SU-DHL-6 (cell line): ENCODE measurements at regions not wholly inside any gene's neighbourhood (a gene's known extent, or its start where the extent isn't known, plus 50 kb on each side); places are given as distances from the start of the nearest gene placed in this dataset.

Experiments
- EZH2phosphoT487 ChIP-seq: fragments of 200-600 bp; sonication (generic), shearing (Covaris generic); conservative IDR thresholded peaks from 2 replicates; pipeline ENCODE4 v1.6.1; 2018; ENCODE audit warnings: mild to moderate bottlenecking, antibody characterized with exemption, low read length, moderate library complexity, mixed read lengths
- TF ChIP-seq, protein P1 (sequence below): fragments of 200-600 bp; sonication (generic); IDR thresholded peaks from one replicate; pipeline ENCODE4 v1.5.1; 2017; ENCODE audit warnings: antibody characterized with exemption, mild to moderate bottlenecking, low read length, moderate library complexity; ENCODE audit not compliant: insufficient read depth, poor library complexity, severe bottlenecking

DNA sequence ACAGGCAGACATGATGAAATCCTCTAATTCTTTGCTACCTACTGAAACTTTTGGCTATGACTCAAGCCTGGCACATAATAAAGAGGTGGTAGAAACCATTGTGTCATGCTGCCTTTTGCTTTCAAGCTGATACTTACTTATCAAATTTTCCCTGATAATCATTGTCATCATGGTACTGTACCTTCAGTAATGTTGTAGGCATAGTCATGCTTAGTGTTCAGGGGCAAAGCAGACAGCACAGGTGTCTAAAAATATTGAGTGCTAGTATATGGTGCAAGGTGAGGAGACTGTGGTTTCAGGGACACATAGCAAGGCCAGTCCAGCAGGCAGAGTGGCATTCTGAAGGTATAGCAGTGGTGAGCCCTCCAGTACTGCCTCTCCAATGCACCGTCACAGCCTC, 226.9 kb upstream of the DEPDC1 start:
- TF ChIP-seq, protein P1, sequence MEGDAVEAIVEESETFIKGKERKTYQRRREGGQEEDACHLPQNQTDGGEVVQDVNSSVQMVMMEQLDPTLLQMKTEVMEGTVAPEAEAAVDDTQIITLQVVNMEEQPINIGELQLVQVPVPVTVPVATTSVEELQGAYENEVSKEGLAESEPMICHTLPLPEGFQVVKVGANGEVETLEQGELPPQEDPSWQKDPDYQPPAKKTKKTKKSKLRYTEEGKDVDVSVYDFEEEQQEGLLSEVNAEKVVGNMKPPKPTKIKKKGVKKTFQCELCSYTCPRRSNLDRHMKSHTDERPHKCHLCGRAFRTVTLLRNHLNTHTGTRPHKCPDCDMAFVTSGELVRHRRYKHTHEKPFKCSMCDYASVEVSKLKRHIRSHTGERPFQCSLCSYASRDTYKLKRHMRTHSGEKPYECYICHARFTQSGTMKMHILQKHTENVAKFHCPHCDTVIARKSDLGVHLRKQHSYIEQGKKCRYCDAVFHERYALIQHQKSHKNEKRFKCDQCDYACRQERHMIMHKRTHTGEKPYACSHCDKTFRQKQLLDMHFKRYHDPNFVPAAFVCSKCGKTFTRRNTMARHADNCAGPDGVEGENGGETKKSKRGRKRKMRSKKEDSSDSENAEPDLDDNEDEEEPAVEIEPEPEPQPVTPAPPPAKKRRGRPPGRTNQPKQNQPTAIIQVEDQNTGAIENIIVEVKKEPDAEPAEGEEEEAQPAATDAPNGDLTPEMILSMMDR: no peak
- TF ChIP-seq EZH2phosphoT487: no peak
